ENCODE measurements at regions not wholly inside any gene's neighbourhood (a gene's known extent, or its start where the extent isn't known, plus 50 kb on each side); places are given as distances from the start of the nearest gene placed in this dataset.
"Not testable (repeated sequence)": the region's sequence is repeated elsewhere in the genome, so short reads cannot be mapped to it uniquely, and the experiment has no call there.

DNA sequence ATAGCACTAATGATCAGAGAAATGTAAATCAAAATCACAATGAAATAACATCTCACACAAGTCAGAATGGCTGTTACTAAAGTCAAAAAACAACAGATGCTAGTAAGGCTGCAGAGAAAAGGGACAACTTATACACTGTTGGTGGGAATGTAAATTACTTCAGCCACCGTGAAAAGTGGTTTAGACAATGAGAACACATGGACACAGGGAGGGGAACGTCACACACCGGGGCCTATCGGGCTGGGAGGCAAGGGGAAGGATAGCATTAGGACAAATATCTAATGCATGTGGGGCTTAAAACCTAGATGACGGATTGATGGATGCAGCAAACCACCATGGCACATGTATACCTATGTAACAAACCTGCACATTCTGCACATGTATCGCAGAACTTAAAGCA is 602.0 kb downstream of the SATB2 start:
- TF ChIP-seq, protein P1, sequence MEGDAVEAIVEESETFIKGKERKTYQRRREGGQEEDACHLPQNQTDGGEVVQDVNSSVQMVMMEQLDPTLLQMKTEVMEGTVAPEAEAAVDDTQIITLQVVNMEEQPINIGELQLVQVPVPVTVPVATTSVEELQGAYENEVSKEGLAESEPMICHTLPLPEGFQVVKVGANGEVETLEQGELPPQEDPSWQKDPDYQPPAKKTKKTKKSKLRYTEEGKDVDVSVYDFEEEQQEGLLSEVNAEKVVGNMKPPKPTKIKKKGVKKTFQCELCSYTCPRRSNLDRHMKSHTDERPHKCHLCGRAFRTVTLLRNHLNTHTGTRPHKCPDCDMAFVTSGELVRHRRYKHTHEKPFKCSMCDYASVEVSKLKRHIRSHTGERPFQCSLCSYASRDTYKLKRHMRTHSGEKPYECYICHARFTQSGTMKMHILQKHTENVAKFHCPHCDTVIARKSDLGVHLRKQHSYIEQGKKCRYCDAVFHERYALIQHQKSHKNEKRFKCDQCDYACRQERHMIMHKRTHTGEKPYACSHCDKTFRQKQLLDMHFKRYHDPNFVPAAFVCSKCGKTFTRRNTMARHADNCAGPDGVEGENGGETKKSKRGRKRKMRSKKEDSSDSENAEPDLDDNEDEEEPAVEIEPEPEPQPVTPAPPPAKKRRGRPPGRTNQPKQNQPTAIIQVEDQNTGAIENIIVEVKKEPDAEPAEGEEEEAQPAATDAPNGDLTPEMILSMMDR (optimal IDR thresholded peaks at IDR 0.05 in 1 of 3, IDR thresholded peaks at IDR 0.05 in 1 of 3, conservative IDR thresholded peaks at IDR 0.05 in 1 of 3; ENCODE audit: extremely low read depth in 1 of 3, insufficient read depth in 2 of 3, low read length in 3 of 3), result not testable (repeated sequence)
- TF ChIP-seq EZH2 (IDR thresholded peaks at IDR 0.05; ENCODE audit: low read length), result not testable (repeated sequence)

All from keratinocyte (primary cell).